HCT116 (cell line): ENCODE measurements at regions not wholly inside any gene's neighbourhood (a gene's known extent, or its start where the extent isn't known, plus 50 kb on each side); places are given as distances from the start of the nearest gene placed in this dataset.

Experiments used
- CTCF ChIP-seq, 3 experiments: fragments of 200-600 bp in 1 of 3; sonication (generic) in 1 of 3; IDR thresholded peaks in 2 of 3; conservative IDR thresholded peaks in 1 of 3; 2 replicates each; pipeline ENCODE4 v1.5.1; 2012 to 2017; ENCODE audit warnings: low read depth in 2 of 3, low read length in 2 of 3, antibody characterized with exemption in 1 of 3, borderline replicate concordance in 1 of 3, control low read depth in 1 of 3, mild to moderate bottlenecking in 1 of 3, mixed read lengths in 1 of 3, mixed run types in 1 of 3, moderate library complexity in 1 of 3; ENCODE audit not compliant: insufficient read depth in 1 of 3
- EZH2 ChIP-seq: fragments of 200-600 bp; sonication (generic); IDR thresholded peaks from 2 replicates; pipeline ENCODE4 v1.6.1; 2017; ENCODE audit warnings: antibody characterized with exemption, mixed run types
- MAX ChIP-seq: IDR thresholded peaks from 2 replicates; pipeline ENCODE4 v1.6.1; 2012
- POLR2A ChIP-seq: IDR thresholded peaks from 2 replicates; pipeline ENCODE4 v1.7.0; 2011; ENCODE audit warnings: borderline replicate concordance; ENCODE audit not compliant: insufficient read depth, insufficient read length; ENCODE audit errors: extremely low read depth
- POLR2AphosphoS5 ChIP-seq: IDR thresholded peaks from 2 replicates; pipeline ENCODE4 v1.6.1; 2011; ENCODE audit warnings: mild to moderate bottlenecking, low read depth, low read length, moderate library complexity

GRCh38 chr4:131348263-131348662 lies 1800.8 kb upstream of the PCDH10 start:
- TF ChIP-seq CTCF (IDR thresholded peaks at IDR 0.05 in 2 of 3, conservative IDR thresholded peaks at IDR 0.05 in 1 of 3; ENCODE audit: borderline replicate concordance in 1 of 3, insufficient read depth in 1 of 3, low read depth in 2 of 3, low read length in 2 of 3) (no peak), POLR2AphosphoS5 (no peak), EZH2 (no peak), MAX (no peak), POLR2A (no peak)
